Mucosa of descending colon (tissue), 3 donors: ENCODE measurements at regions not wholly inside any gene's neighbourhood (a gene's known extent, or its start where the extent isn't known, plus 50 kb on each side); places are given as distances from the start of the nearest gene placed in this dataset.
"Not testable (repeated sequence)": the region's sequence is repeated elsewhere in the genome, so short reads cannot be mapped to it uniquely, and the experiment has no call there.

Experiments used
- ATAC-seq: fragments of 200-7000 bp; cut with Tn5 transposase; one replicate; pipeline ENCODE4 v1.9.1; 2020; ENCODE audit warnings: mild to moderate bottlenecking, moderate library complexity
- DNase-seq, 3 donors: peaks; one replicate each; pipeline ENCODE4 v3.0.0-alpha.2; 2020
- H3K36me3 ChIP-seq: fragments of 200-600 bp; one replicate; pipeline ENCODE4 v1.8.0; 2021; ENCODE audit warnings: low read depth, mild to moderate bottlenecking
- H3K4me1 ChIP-seq: fragments of 200-600 bp; one replicate; pipeline ENCODE4 v1.8.0; 2021; ENCODE audit warnings: low read depth, mild to moderate bottlenecking
- H3K4me3 ChIP-seq: fragments of 200-600 bp; one replicate; pipeline ENCODE4 v1.8.0; 2021; ENCODE audit warnings: mild to moderate bottlenecking
- H3K9me3 ChIP-seq: fragments of 200-600 bp; one replicate; pipeline ENCODE4 v1.8.0; 2021; ENCODE audit warnings: mild to moderate bottlenecking
- intact Hi-C, 2 donors: fragments of 100-400 bp; cut with DNase I in 1 of 2; cut with micrococcal nuclease in 1 of 2; formaldehyde crosslinking; loops; one replicate each; pipeline versions ENCODE4 v1.11.0 to v1.11.1; 2022; cut with DNase I, micrococcal nuclease
- TF ChIP-seq, protein P1 (sequence below): fragments of 200-600 bp; IDR thresholded peaks from one replicate; pipeline ENCODE4 v1.8.0; 2022; ENCODE audit warnings: antibody characterized with exemption, mild to moderate bottlenecking
- donor health status: DM: no; HTN: no; CAD: no; lungs with moderate emphysema.
- donor health status: DM: no; HTN: no; CAD: no.
- donor health status: DM: no; HTN: yes; CAD: no.

GRCh38 chr10:28087661-28088351 lies 88.9 kb upstream of the ODAD2 start:
- TF ChIP-seq, protein P1, sequence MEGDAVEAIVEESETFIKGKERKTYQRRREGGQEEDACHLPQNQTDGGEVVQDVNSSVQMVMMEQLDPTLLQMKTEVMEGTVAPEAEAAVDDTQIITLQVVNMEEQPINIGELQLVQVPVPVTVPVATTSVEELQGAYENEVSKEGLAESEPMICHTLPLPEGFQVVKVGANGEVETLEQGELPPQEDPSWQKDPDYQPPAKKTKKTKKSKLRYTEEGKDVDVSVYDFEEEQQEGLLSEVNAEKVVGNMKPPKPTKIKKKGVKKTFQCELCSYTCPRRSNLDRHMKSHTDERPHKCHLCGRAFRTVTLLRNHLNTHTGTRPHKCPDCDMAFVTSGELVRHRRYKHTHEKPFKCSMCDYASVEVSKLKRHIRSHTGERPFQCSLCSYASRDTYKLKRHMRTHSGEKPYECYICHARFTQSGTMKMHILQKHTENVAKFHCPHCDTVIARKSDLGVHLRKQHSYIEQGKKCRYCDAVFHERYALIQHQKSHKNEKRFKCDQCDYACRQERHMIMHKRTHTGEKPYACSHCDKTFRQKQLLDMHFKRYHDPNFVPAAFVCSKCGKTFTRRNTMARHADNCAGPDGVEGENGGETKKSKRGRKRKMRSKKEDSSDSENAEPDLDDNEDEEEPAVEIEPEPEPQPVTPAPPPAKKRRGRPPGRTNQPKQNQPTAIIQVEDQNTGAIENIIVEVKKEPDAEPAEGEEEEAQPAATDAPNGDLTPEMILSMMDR = no peak
- intact Hi-C loops = no loop called here
- no peak for ATAC-seq

GRCh38 chr10:28085760-28086159 lies 86.9 kb upstream of the ODAD2 start:
- H3K9me3 ChIP-seq, intact Hi-C loops, H3K4me3 ChIP-seq, H3K4me1 ChIP-seq, DNase-seq, H3K36me3 ChIP-seq, ATAC-seq: not testable (repeated sequence)

More at GRCh38 chr10:28087661-28088351, 88.9 kb upstream of the ODAD2 start:
- H3K9me3 ChIP-seq = no peaks in the 10 kb centered on the region
- H3K4me1 ChIP-seq = no peaks in the 10 kb centered on the region
- no peak overlapping the region for H3K4me3 ChIP-seq
- no peaks in the 10 kb centered on the region for H3K36me3 ChIP-seq
- no peak for DNase-seq

- Histone ChIP-seq H3K4me1 (no peaks in the 10 kb centered on the region), H3K4me3 (no peak overlapping the region), H3K36me3 (no peaks in the 10 kb centered on the region), H3K9me3 (no peaks in the 10 kb centered on the region)
- TF ChIP-seq, protein P1 = no peak
- intact Hi-C loops = no loop called here
- DNase-seq (no peak), ATAC-seq (no peak)
Measured at GRCh38 chr10:28082885-28083284, 84.0 kb upstream of the ODAD2 start.

DNA sequence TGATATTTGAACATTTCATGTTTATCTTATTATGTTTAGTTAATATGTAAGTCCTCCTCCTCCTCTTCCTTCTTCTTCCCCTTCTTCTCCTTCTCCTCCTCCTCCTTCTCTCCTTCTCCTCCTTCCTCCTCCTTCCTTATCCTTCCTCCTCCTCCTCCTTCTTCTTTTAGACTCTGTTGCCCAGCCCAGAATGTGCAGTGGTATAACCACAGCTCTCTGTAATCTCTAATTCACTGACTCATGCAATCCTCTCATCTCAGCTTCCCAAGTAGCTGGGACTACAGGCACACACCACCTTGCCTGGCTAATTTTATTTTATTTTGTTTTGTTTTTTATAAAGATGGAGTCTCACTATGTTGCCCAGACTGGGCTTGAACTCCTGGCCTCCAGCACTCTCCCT lies 83.4 kb upstream of the ODAD2 start:
- DNase-seq = no peak
- no peak for ATAC-seq
- Histone ChIP-seq H3K9me3 (no peaks in the 10 kb centered on the region), H3K4me3 (no peak overlapping the region), H3K4me1 (no peaks in the 10 kb centered on the region), H3K36me3 (no peaks in the 10 kb centered on the region)
- TF ChIP-seq, protein P1 = no peak
- intact Hi-C loops = no loop called here

DNA sequence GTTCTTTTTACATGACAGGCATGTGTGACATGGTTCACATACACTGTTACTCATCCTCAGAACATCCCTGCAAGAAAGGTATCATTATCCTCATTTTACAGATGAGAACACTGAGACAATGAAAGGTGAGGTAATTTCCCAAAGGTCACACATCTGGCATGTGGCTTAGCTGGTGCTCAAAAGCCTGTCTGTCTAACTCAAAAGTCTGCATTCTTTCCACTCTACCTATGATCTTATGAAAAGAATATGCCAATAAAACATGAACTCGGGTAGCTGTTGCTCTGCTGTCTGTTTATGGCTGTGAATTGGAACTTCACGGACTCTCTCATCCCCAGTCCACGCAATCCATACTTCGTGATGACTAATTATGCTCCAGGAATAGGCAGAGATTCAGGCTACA lies 79.0 kb upstream of the ODAD2 start:
- Histone ChIP-seq H3K4me1 (no peaks in the 10 kb centered on the region), H3K36me3 (no peaks in the 10 kb centered on the region), H3K4me3 (no peak overlapping the region), H3K9me3 (no peaks in the 10 kb centered on the region)
- intact Hi-C loops = no loop called here
- DNase-seq (no peak), ATAC-seq (no peak)
- TF ChIP-seq, protein P1 = no peak

DNA sequence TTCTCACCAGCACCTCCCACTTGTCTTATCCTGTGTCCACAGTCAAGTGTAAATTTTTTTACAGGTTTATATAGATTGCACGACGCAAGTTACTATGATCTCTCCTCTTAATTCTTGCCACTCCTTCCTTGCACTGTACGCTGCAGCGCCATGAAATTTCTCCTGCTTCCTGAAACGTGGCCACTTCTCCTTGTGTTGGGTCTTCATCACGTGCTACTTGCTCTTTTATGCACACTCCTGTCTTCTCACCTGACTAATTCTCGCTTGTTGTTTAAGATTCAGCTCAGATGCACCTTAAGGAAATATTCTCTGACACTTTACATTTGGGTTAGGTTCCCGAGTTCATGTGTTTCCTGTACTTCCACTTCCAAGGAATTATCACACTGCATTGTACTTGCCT lies 76.5 kb upstream of the ODAD2 start:
- DNase-seq (no peak), ATAC-seq (no peak)
- Histone ChIP-seq H3K9me3 (no peaks in the 10 kb centered on the region), H3K4me3 (no peak overlapping the region), H3K4me1 (no peaks in the 10 kb centered on the region), H3K36me3 (no peaks in the 10 kb centered on the region)
- TF ChIP-seq, protein P1 = no peak
- intact Hi-C loops = no loop called here
